GM18520 (cell line): ENCODE measurements at regions not wholly inside any gene's neighbourhood (a gene's known extent, or its start where the extent isn't known, plus 50 kb on each side); places are given as distances from the start of the nearest gene placed in this dataset.
"Not testable (repeated sequence)": the region's sequence is repeated elsewhere in the genome, so short reads cannot be mapped to it uniquely, and the experiment has no call there.

Experiments used
- ATAC-seq: cut with Tn5 transposase; IDR thresholded peaks from one replicate; pipeline ENCODE4 v1.9.1; 2021; ENCODE audit not compliant: unreplicated experiment

- ATAC-seq, result no peak
These were observed 809.6 kb downstream of the TENT5A start for GRCh38 chr6:80942911-80943310.

- no peak for ATAC-seq
These were observed 811.5 kb downstream of the TENT5A start for GRCh38 chr6:80940976-80941375.

GRCh38 chr6:80940571-80940970, 811.9 kb downstream of the TENT5A start:
- no peak for ATAC-seq

- no peak for ATAC-seq
These were observed 812.6 kb downstream of the TENT5A start for GRCh38 chr6:80939898-80940297.

- no peak for ATAC-seq
These were observed 813.0 kb downstream of the TENT5A start for GRCh38 chr6:80939480-80939879.

DNA sequence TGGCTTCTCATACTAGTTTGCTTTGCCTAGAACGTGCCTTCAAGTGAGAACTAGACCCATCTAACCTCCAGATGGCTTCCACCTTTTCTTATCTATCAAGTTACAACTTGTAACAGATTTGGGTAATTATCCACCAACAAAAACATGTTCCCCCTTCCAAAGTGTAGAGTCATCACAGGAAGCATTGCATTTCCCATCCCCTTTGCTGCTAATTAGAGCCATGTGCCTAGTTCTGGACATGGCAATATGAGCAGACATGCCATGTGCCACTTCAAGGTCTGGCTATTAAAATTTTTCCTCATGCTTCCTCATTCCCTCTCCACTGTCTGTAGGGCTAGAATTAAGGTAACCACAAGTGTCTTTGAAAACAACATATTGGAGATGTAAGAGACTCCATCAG, 814.4 kb downstream of the TENT5A start:
- ATAC-seq, result no peak

DNA sequence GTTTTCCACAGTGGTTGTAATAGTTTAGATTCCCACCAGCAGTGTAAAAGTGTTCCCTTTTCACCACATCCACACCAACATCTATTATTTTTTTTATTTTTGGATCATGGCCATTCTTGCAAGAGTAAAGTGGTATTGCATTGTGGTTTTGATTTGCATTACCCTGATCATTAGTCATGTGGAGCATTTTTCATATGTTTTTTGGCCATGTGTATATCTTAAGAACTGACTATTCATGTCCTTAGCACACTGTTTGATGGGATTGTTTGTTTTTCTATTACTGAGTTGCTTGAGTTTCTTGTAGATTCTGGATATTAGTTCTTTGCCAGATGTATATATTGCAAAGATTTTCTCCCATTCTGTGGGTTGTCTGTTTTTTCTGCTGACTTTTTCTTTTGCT, 820.1 kb downstream of the TENT5A start:
- ATAC-seq, result no peak

DNA sequence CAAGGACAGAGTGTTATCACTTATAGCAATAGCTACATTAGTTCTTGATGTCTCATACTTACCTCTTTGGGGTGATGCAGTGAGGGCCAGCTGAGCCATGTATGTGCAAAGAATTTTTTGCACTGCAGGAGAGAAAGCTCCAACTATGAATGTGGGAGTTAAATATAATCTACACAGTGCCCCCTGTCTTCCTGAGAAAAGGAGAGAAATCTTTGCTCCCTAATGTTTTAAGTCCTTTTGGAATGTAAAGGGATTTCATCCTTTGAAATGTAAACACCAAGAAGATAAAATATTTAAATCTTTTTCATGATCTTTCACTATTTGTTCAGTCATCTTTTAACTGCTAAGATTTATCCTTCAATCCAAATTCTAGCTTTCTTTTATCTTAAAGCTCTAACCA, 822.1 kb downstream of the TENT5A start:
- ATAC-seq, result no peak

DNA sequence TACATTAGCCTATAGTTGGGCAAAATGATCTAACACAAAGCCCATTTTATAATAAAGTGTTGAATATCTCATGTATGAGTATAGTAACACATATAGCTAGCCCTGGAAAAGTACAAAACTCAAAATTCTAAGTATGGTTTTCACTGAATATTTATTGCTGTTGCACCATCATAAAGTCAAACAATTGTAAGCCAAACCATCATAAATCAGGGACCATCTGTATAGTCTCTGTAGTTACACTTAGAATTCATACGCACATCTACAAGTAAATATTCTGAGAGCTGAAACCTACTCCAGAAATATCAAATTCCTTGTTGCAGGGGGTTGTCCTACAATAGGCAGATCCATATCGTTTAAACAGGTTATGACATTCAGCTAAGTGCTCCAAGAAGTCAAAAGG, 817.3 kb downstream of the BCKDHB start:
- ATAC-seq, result no peak

DNA sequence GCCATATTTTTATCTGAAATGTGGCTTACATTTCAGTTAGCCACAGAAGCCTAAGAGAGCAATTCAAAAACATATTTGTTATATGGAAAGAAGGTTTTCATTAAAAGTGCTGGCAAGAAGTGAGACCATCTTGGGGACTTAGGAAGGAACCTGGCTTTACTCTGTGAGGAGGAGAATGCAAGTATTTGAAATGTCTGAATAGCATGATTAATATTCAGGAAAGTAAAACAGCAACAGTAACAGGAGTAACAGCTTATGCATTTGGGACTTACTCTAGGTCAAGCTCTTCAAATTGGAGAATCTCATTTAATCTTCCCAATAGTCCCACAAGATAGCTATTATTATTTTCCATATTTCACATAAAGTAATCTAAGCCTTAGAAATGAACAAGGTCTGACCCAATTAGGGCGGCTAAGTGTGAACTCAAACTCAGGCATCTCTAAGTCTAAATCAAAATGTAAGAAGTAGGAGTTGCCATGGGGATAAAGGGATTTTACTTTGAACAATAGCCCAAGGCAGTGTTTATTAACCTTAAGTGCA, 816.5 kb downstream of the BCKDHB start:
- no peak for ATAC-seq

GRCh38 chr6:80921861-80922460, 815.5 kb downstream of the BCKDHB start:
- no peak for ATAC-seq

- ATAC-seq, result no peak
These were observed 801.4 kb downstream of the BCKDHB start for GRCh38 chr6:80907831-80908230.

GRCh38 chr6:80903711-80904110, 797.2 kb downstream of the BCKDHB start:
- no peak for ATAC-seq

DNA sequence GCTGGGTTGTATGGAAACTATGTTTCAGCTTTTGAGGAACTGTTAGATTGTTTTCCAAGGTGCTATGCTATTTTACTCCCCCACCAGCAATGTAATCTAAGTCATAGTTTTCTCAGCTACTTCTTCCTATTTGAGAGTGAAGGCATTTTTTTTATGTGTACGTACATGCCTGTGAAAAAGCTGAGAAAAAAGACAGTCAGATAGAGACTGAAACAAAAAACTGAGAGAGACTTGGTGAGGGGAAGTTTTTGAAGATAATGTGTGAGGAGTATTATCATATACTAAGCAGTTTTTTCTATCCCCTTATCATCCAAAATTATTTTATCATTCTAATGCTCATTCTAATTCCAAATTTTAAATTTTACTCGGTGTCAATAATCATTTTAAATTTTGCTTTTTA, 780.0 kb downstream of the BCKDHB start:
- ATAC-seq, result peak; percentile 52

DNA sequence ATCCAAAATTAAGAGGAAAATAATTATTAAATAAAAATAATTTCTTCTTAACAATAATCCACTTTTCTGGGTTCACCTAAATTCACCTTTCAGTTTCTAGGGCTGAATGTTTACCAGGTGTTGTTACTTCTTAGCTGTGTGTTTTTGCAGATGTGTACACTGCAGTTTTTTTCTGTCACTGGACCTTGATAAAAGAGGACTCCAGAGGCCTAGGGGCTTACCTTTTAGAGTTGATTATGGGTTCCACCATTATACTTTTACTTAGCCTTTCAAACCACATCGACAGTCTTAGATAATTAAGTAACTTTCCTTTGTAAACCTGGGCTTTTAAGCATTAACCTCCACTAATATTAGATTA, 766.5 kb downstream of the BCKDHB start:
- no peak for ATAC-seq

GRCh38 chr6:80872199-80872950, 765.9 kb downstream of the BCKDHB start:
- ATAC-seq, result no peak

DNA sequence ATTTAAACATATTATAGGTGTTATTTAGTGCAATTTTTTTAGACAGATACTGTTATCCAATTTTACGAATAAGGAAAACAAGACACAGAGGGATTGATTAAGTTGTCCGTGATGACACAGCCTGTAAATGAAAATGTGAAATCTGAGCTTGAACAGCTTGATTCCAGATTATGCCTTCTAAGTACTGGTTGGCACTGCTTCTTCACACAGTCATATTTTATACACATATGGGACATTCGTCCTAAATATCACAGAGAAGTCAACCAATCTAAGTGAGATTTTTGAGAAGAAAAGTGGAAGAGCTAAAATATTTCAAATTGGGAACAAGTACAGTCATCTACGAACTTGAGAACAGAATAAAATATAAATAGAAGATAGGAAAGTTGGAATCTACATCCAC, 756.3 kb downstream of the BCKDHB start:
- ATAC-seq, result no peak

GRCh38 chr6:80860107-80860506, 753.6 kb downstream of the BCKDHB start:
- ATAC-seq, result no peak

GRCh38 chr6:80847973-80848372, 741.5 kb downstream of the BCKDHB start:
- not testable (repeated sequence) for ATAC-seq

- no peak for ATAC-seq
These were observed 725.9 kb downstream of the BCKDHB start for GRCh38 chr6:80832337-80832736.

DNA sequence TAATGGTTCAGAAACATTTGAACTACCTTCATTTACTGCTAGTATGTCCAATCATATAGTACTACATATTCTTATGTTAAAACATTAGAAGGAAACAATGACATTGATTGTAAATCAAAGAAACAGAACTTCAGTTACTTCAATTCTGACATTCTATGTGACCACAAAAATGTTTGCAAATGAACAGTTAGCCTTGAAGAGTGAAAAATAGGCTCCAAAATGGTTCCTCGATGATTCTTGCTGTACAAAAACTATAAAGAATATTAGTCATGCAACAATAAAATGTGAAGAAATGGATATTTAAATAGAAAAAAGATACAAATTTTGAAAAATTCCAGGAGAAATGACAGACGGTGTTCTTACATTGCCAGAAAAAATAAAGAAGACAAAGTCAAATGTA, 686.9 kb downstream of the BCKDHB start:
- ATAC-seq, result no peak

DNA sequence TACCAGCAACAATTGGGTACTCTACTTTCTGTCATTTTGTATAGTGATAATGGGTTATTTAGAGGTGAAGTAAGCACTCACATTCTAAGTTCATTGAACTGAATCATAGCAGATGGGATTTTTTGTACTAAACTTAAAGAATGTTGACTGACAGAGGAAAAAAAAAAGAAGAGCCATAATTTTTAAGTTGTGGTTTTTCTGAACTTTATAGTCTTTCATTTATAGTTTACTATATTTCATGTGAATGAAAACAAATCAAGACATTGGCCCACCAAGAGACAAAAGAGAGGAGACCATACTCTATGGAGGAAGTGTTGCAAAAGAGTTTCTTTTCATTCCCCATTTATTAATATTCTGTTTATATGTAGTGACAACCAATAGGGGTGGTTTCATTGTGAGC, 685.7 kb downstream of the BCKDHB start:
- ATAC-seq, result no peak
